HepG2 (cell line): ENCODE measurements at regions not wholly inside any gene's neighbourhood (a gene's known extent, or its start where the extent isn't known, plus 50 kb on each side); places are given as distances from the start of the nearest gene placed in this dataset.

Experiments
- BATF2 ChIP-seq: sonication (generic); formaldehyde crosslinking; IDR thresholded peaks from 2 replicates; pipeline ENCODE4 v1.8.0; 2022; ENCODE audit warnings: mild to moderate bottlenecking, missing genetic modification reagents, moderate library complexity
- ELF1 ChIP-seq: sonication (generic); formaldehyde crosslinking; IDR thresholded peaks from 2 replicates; pipeline ENCODE4 v1.4.0; 2020; ENCODE audit warnings: missing genetic modification reagents
- FOXC1 ChIP-seq: sonication (generic); formaldehyde crosslinking; IDR thresholded peaks from 2 replicates; pipeline ENCODE4 v1.8.0; 2022; ENCODE audit warnings: mild to moderate bottlenecking, missing genetic modification reagents, borderline replicate concordance
- FOXP1 ChIP-seq, 2 experiments: fragments of 450-650 bp in 1 of 2; IDR thresholded peaks; 2 replicates each; pipeline ENCODE4 v1.6.1; 2017 to 2018; ENCODE audit warnings: antibody characterized with exemption in 1 of 2
- IRX3 ChIP-seq: sonication (generic); formaldehyde crosslinking; IDR thresholded peaks from 2 replicates; pipeline ENCODE4 v1.8.1; 2023; ENCODE audit warnings: mild to moderate bottlenecking, low read depth, missing genetic modification reagents, borderline replicate concordance
- MED1 ChIP-seq: sonication (generic); formaldehyde crosslinking; IDR thresholded peaks from 2 replicates; pipeline ENCODE4 v1.4.0; 2020; ENCODE audit warnings: missing genetic modification reagents
- POGK ChIP-seq: sonication (generic); formaldehyde crosslinking; conservative IDR thresholded peaks from 2 replicates; pipeline ENCODE4 v1.8.0; 2022; ENCODE audit warnings: mild to moderate bottlenecking, moderate library complexity, missing genetic modification reagents
- RARA ChIP-seq: IDR thresholded peaks from 2 replicates; pipeline ENCODE4 v1.6.1; 2016; ENCODE audit warnings: missing genetic modification reagents, missing compliant biosample characterization
- ZNF232 ChIP-seq: sonication (generic); formaldehyde crosslinking; IDR thresholded peaks from 2 replicates; pipeline ENCODE4 v1.4.0; 2020; ENCODE audit warnings: missing genetic modification reagents, borderline replicate concordance
- ZNF430 ChIP-seq: sonication (generic); formaldehyde crosslinking; IDR thresholded peaks from 2 replicates; pipeline ENCODE4 v1.9.0; 2021; ENCODE audit warnings: mild to moderate bottlenecking, missing genetic modification reagents
- ZNF576 ChIP-seq: sonication (generic); formaldehyde crosslinking; IDR thresholded peaks from 2 replicates; pipeline ENCODE4 v1.4.0; 2020; ENCODE audit warnings: mild to moderate bottlenecking, missing genetic modification reagents
- ZNF749 ChIP-seq: sonication (generic); formaldehyde crosslinking; IDR thresholded peaks from 2 replicates; pipeline ENCODE4 v1.8.0; 2022; ENCODE audit warnings: mild to moderate bottlenecking, missing genetic modification reagents, moderate library complexity, borderline replicate concordance
- ZNF780A ChIP-seq: sonication (generic); formaldehyde crosslinking; IDR thresholded peaks from 2 replicates; pipeline ENCODE4 v1.8.0; 2022; ENCODE audit warnings: mild to moderate bottlenecking, missing genetic modification reagents, moderate library complexity
- ZNF841 ChIP-seq: sonication (generic); formaldehyde crosslinking; IDR thresholded peaks from 2 replicates; pipeline ENCODE4 v1.8.1; 2023; ENCODE audit warnings: missing genetic modification reagents, borderline replicate concordance
- ZSCAN30 ChIP-seq: sonication (generic); formaldehyde crosslinking; IDR thresholded peaks from 2 replicates; pipeline ENCODE4 v1.5.0; 2020; ENCODE audit warnings: mild to moderate bottlenecking, missing genetic modification reagents
- TF ChIP-seq, protein P1 (sequence below): sonication (generic); formaldehyde crosslinking; IDR thresholded peaks from 2 replicates; pipeline ENCODE4 v1.4.0; 2020; ENCODE audit warnings: missing genetic modification reagents
- TF ChIP-seq, protein P2 (sequence below): sonication (generic); formaldehyde crosslinking; IDR thresholded peaks from 2 replicates; pipeline ENCODE4 v1.4.0; 2020; ENCODE audit warnings: low read depth, mild to moderate bottlenecking, missing genetic modification reagents
- TF ChIP-seq, protein P3 (sequence below): sonication (generic); formaldehyde crosslinking; IDR thresholded peaks from 2 replicates; pipeline ENCODE4 v1.8.1; 2022; ENCODE audit warnings: mild to moderate bottlenecking, missing genetic modification reagents
- TF ChIP-seq, protein P4 (sequence below): sonication (generic); formaldehyde crosslinking; IDR thresholded peaks from 2 replicates; pipeline ENCODE4 v1.4.0; 2020; ENCODE audit warnings: missing genetic modification reagents

- TF ChIP-seq MED1 (CRISPR knock-in tag) (peak; percentile 43; the same call in 1 of the 2 replicates), FOXP1 (IDR thresholded peaks at IDR 0.05) (no peak), FOXP1 (CRISPR knock-in tag; IDR thresholded peaks at IDR 0.05) (no peak), ELF1 (no peak), FOXC1 (CRISPR knock-in tag) (no peak), IRX3 (CRISPR knock-in tag) (peak; percentile 92; the same call in 1 of the 2 replicates), ZNF232 (CRISPR knock-in tag) (no peak; the same call in 1 of the 2 replicates), ZNF749 (0 out of 2 replicates have a peak, but pooled peaks have one; percentile 61), ZNF780A (CRISPR knock-in tag) (no peak), RARA (CRISPR knock-in tag) (no peak), ZSCAN30 (CRISPR knock-in tag) (no peak), POGK (CRISPR knock-in tag) (no peak; the same call in 1 of the 2 replicates), ZNF576 (CRISPR knock-in tag) (no peak), BATF2 (CRISPR knock-in tag) (no peak), ZNF430 (CRISPR knock-in tag) (peak; percentile 75), ZNF841 (CRISPR knock-in tag) (no peak)
- TF ChIP-seq, protein P1, sequence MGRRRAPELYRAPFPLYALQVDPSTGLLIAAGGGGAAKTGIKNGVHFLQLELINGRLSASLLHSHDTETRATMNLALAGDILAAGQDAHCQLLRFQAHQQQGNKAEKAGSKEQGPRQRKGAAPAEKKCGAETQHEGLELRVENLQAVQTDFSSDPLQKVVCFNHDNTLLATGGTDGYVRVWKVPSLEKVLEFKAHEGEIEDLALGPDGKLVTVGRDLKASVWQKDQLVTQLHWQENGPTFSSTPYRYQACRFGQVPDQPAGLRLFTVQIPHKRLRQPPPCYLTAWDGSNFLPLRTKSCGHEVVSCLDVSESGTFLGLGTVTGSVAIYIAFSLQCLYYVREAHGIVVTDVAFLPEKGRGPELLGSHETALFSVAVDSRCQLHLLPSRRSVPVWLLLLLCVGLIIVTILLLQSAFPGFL (CRISPR knock-in tag), result 0 out of 2 replicates have a peak, but pooled peaks have one; percentile 13
- TF ChIP-seq, protein P2, sequence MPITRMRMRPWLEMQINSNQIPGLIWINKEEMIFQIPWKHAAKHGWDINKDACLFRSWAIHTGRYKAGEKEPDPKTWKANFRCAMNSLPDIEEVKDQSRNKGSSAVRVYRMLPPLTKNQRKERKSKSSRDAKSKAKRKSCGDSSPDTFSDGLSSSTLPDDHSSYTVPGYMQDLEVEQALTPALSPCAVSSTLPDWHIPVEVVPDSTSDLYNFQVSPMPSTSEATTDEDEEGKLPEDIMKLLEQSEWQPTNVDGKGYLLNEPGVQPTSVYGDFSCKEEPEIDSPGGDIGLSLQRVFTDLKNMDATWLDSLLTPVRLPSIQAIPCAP, result no peak
- TF ChIP-seq, protein P3, sequence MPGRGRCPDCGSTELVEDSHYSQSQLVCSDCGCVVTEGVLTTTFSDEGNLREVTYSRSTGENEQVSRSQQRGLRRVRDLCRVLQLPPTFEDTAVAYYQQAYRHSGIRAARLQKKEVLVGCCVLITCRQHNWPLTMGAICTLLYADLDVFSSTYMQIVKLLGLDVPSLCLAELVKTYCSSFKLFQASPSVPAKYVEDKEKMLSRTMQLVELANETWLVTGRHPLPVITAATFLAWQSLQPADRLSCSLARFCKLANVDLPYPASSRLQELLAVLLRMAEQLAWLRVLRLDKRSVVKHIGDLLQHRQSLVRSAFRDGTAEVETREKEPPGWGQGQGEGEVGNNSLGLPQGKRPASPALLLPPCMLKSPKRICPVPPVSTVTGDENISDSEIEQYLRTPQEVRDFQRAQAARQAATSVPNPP (CRISPR knock-in tag), result 0 out of 2 replicates have a peak, but pooled peaks have one; percentile 70
- TF ChIP-seq, protein P4, sequence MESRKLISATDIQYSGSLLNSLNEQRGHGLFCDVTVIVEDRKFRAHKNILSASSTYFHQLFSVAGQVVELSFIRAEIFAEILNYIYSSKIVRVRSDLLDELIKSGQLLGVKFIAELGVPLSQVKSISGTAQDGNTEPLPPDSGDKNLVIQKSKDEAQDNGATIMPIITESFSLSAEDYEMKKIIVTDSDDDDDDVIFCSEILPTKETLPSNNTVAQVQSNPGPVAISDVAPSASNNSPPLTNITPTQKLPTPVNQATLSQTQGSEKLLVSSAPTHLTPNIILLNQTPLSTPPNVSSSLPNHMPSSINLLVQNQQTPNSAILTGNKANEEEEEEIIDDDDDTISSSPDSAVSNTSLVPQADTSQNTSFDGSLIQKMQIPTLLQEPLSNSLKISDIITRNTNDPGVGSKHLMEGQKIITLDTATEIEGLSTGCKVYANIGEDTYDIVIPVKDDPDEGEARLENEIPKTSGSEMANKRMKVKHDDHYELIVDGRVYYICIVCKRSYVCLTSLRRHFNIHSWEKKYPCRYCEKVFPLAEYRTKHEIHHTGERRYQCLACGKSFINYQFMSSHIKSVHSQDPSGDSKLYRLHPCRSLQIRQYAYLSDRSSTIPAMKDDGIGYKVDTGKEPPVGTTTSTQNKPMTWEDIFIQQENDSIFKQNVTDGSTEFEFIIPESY (CRISPR knock-in tag), result no peak
These were observed 114.9 kb upstream of the BTN3A2 start (continued) for GRCh38 chr6:26249957-26250697.
